ENCODE measurements at regions not wholly inside any gene's neighbourhood (a gene's known extent, or its start where the extent isn't known, plus 50 kb on each side); places are given as distances from the start of the nearest gene placed in this dataset.

DNA sequence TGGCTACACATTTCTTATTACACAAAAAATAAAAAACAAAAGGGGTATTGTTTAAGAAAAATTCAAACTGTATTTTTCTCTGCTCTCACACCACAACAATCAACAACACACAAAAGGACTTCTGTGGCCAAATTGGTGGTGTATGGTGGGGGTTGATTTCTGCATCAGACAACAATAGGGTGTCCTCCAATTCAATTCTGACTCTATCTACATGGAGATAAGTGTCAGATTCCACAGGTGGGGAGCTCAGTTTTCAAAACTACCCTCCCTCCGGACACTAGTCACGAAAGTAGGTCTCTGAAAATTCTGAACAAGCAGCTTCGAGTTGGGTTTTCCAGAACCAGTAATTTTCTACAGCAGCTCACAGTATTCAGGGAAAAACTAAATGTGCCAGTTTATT lies 744.9 kb upstream of the NCAM2 start:
- no peaks in the 10 kb centered on the region for H3K27me3 ChIP-seq
- ATAC-seq, result no peak
- intact Hi-C loops (cut with DNase I), result no loop called here
- no peak for DNase-seq
- H3K4me3 ChIP-seq, result no peak overlapping the region
- TF ChIP-seq, protein P1, sequence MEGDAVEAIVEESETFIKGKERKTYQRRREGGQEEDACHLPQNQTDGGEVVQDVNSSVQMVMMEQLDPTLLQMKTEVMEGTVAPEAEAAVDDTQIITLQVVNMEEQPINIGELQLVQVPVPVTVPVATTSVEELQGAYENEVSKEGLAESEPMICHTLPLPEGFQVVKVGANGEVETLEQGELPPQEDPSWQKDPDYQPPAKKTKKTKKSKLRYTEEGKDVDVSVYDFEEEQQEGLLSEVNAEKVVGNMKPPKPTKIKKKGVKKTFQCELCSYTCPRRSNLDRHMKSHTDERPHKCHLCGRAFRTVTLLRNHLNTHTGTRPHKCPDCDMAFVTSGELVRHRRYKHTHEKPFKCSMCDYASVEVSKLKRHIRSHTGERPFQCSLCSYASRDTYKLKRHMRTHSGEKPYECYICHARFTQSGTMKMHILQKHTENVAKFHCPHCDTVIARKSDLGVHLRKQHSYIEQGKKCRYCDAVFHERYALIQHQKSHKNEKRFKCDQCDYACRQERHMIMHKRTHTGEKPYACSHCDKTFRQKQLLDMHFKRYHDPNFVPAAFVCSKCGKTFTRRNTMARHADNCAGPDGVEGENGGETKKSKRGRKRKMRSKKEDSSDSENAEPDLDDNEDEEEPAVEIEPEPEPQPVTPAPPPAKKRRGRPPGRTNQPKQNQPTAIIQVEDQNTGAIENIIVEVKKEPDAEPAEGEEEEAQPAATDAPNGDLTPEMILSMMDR (IDR thresholded peaks at IDR 0.05), result no peak
- no peak overlapping the region for H3K27ac ChIP-seq
- H3K36me3 ChIP-seq, result no peaks in the 10 kb centered on the region
- no peaks in the 10 kb centered on the region for H3K4me1 ChIP-seq
- H3K9me3 ChIP-seq, result no peaks in the 10 kb centered on the region

- TF ChIP-seq, protein P1 (IDR thresholded peaks at IDR 0.05), result no peak
- H3K9me3 ChIP-seq, result no peaks in the 10 kb centered on the region
- intact Hi-C loops (cut with DNase I), result no loop called here
- no peaks in the 10 kb centered on the region for H3K27me3 ChIP-seq
- ATAC-seq, result no peak
- no peak for DNase-seq
- peaks cover 5% of the 10 kb centered on the region for H3K4me1 ChIP-seq
- H3K36me3 ChIP-seq, result no peaks in the 10 kb centered on the region
- H3K27ac ChIP-seq, result no peak overlapping the region
- H3K4me3 ChIP-seq, result no peak overlapping the region
Observed at GRCh38 chr21:20254964-20255363, 743.2 kb upstream of the NCAM2 start.

DNA sequence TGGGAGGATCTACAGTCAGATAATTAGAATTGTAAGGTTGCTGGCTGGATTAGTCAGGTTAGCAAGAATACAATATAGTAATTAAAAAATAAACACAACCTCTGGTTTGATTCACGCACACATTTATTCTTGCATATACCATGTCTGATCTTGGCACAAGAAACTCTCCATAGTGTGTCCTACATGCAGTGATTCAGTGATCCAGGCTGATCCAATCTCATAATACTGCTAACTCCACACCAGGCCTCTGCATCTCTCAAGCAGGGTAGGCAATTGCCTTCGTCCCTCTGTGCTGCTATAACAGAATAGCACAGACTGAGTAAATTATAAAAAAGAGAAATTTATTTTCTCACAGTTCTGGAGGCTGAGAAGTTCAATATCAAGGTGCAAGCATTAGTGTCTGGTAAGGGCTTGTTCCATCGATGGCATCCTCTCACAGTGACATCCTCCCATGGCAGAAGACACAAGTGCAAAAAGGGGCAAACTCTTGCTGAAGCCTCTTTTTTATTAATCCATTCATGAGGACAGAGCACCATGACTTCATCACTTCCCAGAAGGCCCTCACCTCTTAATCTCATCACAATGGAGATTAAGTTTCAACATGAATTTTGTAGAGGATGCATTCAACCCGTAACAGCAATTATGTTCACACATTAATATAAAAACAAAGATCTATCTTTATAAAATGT lies 741.0 kb upstream of the NCAM2 start:
- DNase-seq (no peak), ATAC-seq (no peak)
- intact Hi-C loops (cut with DNase I), result no loop called here
- no peak overlapping the region for H3K27ac ChIP-seq
- no peaks in the 10 kb centered on the region for H3K9me3 ChIP-seq
- TF ChIP-seq, protein P1 (IDR thresholded peaks at IDR 0.05), result no peak
- no peaks in the 10 kb centered on the region for H3K36me3 ChIP-seq
- H3K4me3 ChIP-seq, result no peak overlapping the region
- H3K4me1 ChIP-seq, result peaks cover 5% of the 10 kb centered on the region
- no peaks in the 10 kb centered on the region for H3K27me3 ChIP-seq

- no peaks in the 10 kb centered on the region for H3K36me3 ChIP-seq
- ATAC-seq (no peak), DNase-seq (no peak)
- TF ChIP-seq, protein P1 (IDR thresholded peaks at IDR 0.05), result no peak
- no peak overlapping the region for H3K4me3 ChIP-seq
- H3K4me1 ChIP-seq, result peaks cover 5% of the 10 kb centered on the region
- H3K27ac ChIP-seq, result no peak overlapping the region
- no peaks in the 10 kb centered on the region for H3K9me3 ChIP-seq
- H3K27me3 ChIP-seq, result no peaks in the 10 kb centered on the region
- intact Hi-C loops (cut with DNase I), result no loop called here
Observed at GRCh38 chr21:20258542-20258941, 739.7 kb upstream of the NCAM2 start.

DNA sequence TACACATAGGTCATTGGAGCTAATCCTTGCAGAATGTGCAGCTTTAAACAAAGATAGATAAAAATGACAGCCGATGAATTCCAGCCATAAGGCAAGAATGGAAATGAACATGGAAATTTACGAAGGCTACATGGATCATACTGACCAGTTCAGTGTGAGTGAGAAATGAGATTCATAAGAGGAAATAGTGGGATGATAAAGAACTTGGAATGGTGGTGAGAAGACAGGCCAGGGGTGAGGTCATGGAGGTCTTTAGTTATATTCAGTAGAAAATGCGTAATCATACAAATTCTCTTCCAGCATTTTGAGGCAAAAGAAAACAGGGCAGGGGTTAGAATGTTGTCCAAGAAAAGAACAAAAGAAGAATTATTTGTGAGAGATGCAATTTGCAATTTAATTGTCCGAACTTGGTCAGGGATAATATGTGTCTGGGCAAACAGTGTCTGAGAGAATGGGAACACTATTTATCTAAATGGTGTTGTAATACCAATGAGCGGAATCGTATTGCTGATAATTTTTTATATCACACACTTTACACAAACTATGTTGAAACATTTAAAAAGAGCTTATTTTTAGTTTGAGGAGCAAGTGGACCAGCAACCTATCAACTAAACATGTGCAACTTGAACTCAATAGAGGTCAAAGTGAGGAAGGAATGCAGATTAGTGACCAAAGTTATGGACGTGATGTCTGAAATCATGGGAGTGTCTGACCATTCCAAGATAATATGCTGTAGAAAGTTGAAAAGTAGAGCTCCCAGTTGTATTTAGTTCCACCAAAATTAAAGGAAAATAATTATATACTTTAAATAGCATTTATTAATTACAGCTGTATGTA lies 739.0 kb upstream of the NCAM2 start:
- Histone ChIP-seq H3K27me3 (no peaks in the 10 kb centered on the region), H3K36me3 (no peaks in the 10 kb centered on the region), H3K4me3 (no peak overlapping the region), H3K4me1 (peaks cover 5% of the 10 kb centered on the region), H3K27ac (no peak overlapping the region), H3K9me3 (no peaks in the 10 kb centered on the region)
- no peak for ATAC-seq
- intact Hi-C loops (cut with DNase I), result no loop called here
- TF ChIP-seq, protein P1 (IDR thresholded peaks at IDR 0.05), result no peak
- DNase-seq, result no peak
